ENCODE measurements at regions not wholly inside any gene's neighbourhood (a gene's known extent, or its start where the extent isn't known, plus 50 kb on each side); places are given as distances from the start of the nearest gene placed in this dataset.

- TF ChIP-seq CTCF (IDR thresholded peaks at IDR 0.05) (no peak), POLR2A (IDR thresholded peaks at IDR 0.05) (no peak), POLR2AphosphoS5 (IDR thresholded peaks at IDR 0.05) (no peak)
Measured at GRCh38 chr2:225170162-225170561, 127.9 kb upstream of the DOCK10 start.

Measured in upper lobe of left lung (tissue), 4 donors.